Esophagus muscularis mucosa (tissue), 4 donors: ENCODE measurements at regions not wholly inside any gene's neighbourhood (a gene's known extent, or its start where the extent isn't known, plus 50 kb on each side); places are given as distances from the start of the nearest gene placed in this dataset.
"Not testable (repeated sequence)": the region's sequence is repeated elsewhere in the genome, so short reads cannot be mapped to it uniquely, and the experiment has no call there.

ENCODE experiments used
- CTCF ChIP-seq, 3 experiments: fragments of 200-600 bp in 2 of 3; fragments of 450-650 bp in 1 of 3; sonication (generic) in 2 of 3; IDR thresholded peaks; one replicate each; pipeline ENCODE4 v1.5.1; 2017 to 2019; ENCODE audit warnings: antibody characterized with exemption in 3 of 3, mild to moderate bottlenecking in 2 of 3, moderate library complexity in 1 of 3
- EP300 ChIP-seq: sonication (generic); formaldehyde crosslinking; IDR thresholded peaks from one replicate; pipeline ENCODE4 v1.6.1; 2017; ENCODE audit warnings: antibody characterized with exemption
- POLR2A ChIP-seq: fragments of 450-650 bp; IDR thresholded peaks from one replicate; pipeline ENCODE4 v1.6.1; 2017; ENCODE audit warnings: antibody characterized with exemption, moderate library complexity, mild to moderate bottlenecking, low read depth

DNA sequence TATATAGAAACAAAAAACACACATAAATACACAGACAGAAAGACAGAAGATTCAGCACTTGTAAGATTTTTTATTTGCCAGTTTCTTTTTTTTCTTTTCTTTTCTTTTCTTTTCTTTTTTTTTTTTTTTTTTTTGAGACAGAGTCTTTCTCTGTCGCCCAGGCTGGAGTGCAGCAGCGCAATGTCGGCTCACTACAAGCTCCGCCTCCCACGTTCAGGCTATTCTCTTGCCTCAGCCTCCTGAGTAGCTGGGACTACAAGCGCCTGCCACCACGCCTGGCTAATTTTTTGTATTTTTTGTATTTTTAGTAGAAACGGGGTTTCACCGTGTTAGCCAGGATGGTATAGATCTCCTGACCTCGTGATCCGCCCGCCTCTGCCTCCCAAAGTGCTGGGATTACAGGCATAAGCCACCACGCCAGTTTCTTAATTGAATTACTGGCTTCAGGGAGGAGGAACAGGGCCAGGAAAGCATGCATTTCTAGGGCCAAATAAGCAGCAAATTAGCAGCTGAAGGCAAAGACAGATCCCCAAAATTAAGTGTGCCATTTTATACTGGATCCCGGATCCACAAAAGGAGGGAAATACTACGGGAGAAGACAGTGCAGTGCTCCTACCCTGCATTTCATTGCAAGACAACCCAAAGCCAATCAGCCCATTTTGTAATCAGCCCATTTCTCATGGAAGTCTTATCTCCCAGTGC, 305.6 kb upstream of the CCNH start:
- TF ChIP-seq POLR2A; CTCF (IDR thresholded peaks at IDR 0.05); EP300: not testable (repeated sequence)
